Kidney (tissue), 13 donors: ENCODE measurements at regions not wholly inside any gene's neighbourhood (a gene's known extent, or its start where the extent isn't known, plus 50 kb on each side); places are given as distances from the start of the nearest gene placed in this dataset.

ENCODE experiments used
- DNase-seq, 5 donors: peaks; one replicate each; pipeline ENCODE4 v3.0.0-alpha.2; 2013 to 2020
- FAIRE-seq: peaks from 2 replicates; lab custom pipeline; 2012; peaks lifted over from hg19 to GRCh38; lab: Jason Lieb, UNC
- H3K27ac ChIP-seq, 2 donors: one replicate each; pipeline ENCODE4 v1.7.0; 2013; ENCODE audit warnings: low read depth in 2 of 2, low read length in 2 of 2, inconsistent platforms in 1 of 2
- H3K27me3 ChIP-seq: one replicate; pipeline ENCODE4 v1.7.1; 2013; ENCODE audit warnings: low read length, inconsistent platforms; ENCODE audit not compliant: control insufficient read depth, insufficient read depth
- H3K36me3 ChIP-seq, 3 donors: one replicate each; pipeline versions ENCODE4 v1.7.0 to v1.7.1; 2013; ENCODE audit warnings: low read length in 3 of 3, control low read depth in 1 of 3, inconsistent platforms in 1 of 3; ENCODE audit not compliant: insufficient read depth in 3 of 3, control insufficient read depth in 2 of 3
- H3K4me1 ChIP-seq, 3 donors: one replicate each; pipeline versions ENCODE4 v1.7.0 to v1.7.1; 2013; ENCODE audit warnings: low read length in 3 of 3, inconsistent platforms in 1 of 3, low read depth in 1 of 3; ENCODE audit not compliant: control insufficient read depth in 2 of 3, insufficient read depth in 2 of 3
- H3K4me3 ChIP-seq, 3 donors: one replicate each; pipeline versions ENCODE4 v1.7.0 to v1.8.1; 2013; ENCODE audit warnings: low read length in 3 of 3, control low read depth in 1 of 3, inconsistent platforms in 1 of 3
- H3K9ac ChIP-seq, 3 donors: one replicate each; pipeline versions ENCODE4 v1.7.0 to v1.7.1; 2013; ENCODE audit warnings: low read length in 3 of 3, control low read depth in 1 of 3, inconsistent platforms in 1 of 3
- H3K9me3 ChIP-seq, 3 donors: one replicate each; pipeline versions ENCODE4 v1.7.0 to v1.7.1; 2013; ENCODE audit warnings: low read length in 3 of 3, control low read depth in 1 of 3, inconsistent platforms in 1 of 3; ENCODE audit not compliant: control insufficient read depth in 2 of 3, insufficient read depth in 1 of 3
- intact Hi-C: fragments of 100-400 bp; cut with DNase I; formaldehyde crosslinking; loops from one replicate; pipeline ENCODE4 v1.11.1; 2022
- TF ChIP-seq, protein P1 (sequence below): IDR thresholded peaks from 3 replicates; pipeline ENCODE4 v1.5.1; 2012; ENCODE audit warnings: mild to moderate bottlenecking, moderate library complexity, borderline replicate concordance; ENCODE audit not compliant: insufficient read depth; ENCODE audit errors: extremely low read depth
- donor health status: control.
- donor health status: control.
- donor health status: control.
- donor health status: control.
- donor health status: control.
- donor health status: DM: yes; HTN: yes; CAD: no.
- donor health status: Normal renal cell carcinoma (clear cell type).

GRCh38 chr6:139832493-139833305 lies 458.3 kb upstream of the CITED2 start:
- DNase-seq = no peak
- Histone ChIP-seq H3K4me1 (no peaks in the 10 kb centered on the region), H3K9me3 (no peaks in the 10 kb centered on the region), H3K4me3 (no peak overlapping the region), H3K9ac (no peak overlapping the region), H3K27me3 (no peaks in the 10 kb centered on the region), H3K36me3 (no peaks in the 10 kb centered on the region), H3K27ac (no peak overlapping the region)
- no peak for FAIRE-seq
- TF ChIP-seq, protein P1, sequence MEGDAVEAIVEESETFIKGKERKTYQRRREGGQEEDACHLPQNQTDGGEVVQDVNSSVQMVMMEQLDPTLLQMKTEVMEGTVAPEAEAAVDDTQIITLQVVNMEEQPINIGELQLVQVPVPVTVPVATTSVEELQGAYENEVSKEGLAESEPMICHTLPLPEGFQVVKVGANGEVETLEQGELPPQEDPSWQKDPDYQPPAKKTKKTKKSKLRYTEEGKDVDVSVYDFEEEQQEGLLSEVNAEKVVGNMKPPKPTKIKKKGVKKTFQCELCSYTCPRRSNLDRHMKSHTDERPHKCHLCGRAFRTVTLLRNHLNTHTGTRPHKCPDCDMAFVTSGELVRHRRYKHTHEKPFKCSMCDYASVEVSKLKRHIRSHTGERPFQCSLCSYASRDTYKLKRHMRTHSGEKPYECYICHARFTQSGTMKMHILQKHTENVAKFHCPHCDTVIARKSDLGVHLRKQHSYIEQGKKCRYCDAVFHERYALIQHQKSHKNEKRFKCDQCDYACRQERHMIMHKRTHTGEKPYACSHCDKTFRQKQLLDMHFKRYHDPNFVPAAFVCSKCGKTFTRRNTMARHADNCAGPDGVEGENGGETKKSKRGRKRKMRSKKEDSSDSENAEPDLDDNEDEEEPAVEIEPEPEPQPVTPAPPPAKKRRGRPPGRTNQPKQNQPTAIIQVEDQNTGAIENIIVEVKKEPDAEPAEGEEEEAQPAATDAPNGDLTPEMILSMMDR = no peak
- intact Hi-C loops = no loop called here

DNA sequence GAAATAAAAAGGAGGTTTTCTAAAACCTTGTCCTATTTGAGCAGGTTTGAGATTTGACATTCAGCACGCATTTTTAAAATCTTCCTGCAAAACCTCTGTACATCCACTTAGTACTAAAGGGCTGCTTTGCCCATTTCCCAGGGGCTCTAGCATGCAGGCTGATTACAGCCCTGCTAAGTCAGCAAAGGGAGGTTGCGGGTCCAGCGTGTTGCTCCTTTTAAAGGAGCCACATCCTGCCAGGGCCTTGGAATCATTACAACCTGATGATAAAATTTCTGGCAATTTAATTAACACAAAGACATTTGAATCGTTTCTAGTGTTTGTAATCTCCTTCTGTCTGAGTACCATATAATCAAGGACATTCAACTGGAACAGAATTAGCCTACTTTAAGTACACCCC lies 455.1 kb upstream of the CITED2 start:
- TF ChIP-seq, protein P1 = no peak
- Histone ChIP-seq H3K9ac (no peak overlapping the region), H3K9me3 (no peaks in the 10 kb centered on the region), H3K27me3 (no peaks in the 10 kb centered on the region), H3K36me3 (no peaks in the 10 kb centered on the region), H3K27ac (no peak overlapping the region), H3K4me1 (no peaks in the 10 kb centered on the region), H3K4me3 (no peak overlapping the region)
- DNase-seq (peak in 1 of 5 donors; percentile 31), FAIRE-seq (no peak)
- intact Hi-C loops = no loop called here

DNA sequence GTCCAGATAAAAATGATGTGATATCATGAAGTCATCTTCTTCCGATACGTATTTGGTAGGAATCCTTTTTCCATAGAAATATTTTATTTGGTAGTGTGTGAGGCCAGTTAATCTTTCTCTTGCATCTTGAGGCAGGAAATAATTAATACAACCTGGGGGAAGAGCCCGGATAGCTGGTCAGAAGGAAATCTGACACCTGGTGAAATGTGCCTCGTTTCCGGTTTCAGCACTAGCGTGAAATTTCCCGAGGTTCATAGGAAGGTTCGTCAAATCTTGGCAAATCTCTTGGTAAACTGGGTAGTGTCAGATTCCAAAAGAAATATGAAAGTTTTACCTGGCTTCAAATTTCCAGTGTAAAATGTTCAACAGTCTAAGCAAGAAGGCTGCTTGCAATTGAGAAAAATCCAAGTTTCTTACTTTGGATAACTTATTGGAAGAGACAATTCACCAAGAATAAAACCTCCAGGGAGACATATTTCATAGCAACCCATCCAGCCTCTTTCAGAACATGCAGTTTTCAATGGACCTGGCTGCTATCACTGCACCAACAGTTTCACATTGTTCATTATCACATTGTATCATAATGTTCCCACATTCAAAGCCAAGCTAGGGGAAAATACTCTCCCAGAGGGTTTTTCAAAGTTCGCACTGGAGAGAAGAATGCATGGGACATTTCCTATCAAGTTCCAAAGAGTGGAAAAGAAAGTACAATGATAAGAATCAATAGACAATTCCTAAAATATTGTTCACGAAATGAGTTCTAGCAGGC lies 454.5 kb upstream of the CITED2 start:
- Histone ChIP-seq H3K9me3 (no peaks in the 10 kb centered on the region), H3K27ac (no peak overlapping the region), H3K36me3 (no peaks in the 10 kb centered on the region), H3K9ac (no peak overlapping the region), H3K4me3 (no peak overlapping the region), H3K4me1 (no peaks in the 10 kb centered on the region), H3K27me3 (no peaks in the 10 kb centered on the region)
- DNase-seq (peak in 2 of 5 donors; percentile 62 to 70), FAIRE-seq (no peak)
- TF ChIP-seq, protein P1 = no peak
- intact Hi-C loops = no loop called here
